ENCODE measurements at regions not wholly inside any gene's neighbourhood (a gene's known extent, or its start where the extent isn't known, plus 50 kb on each side); places are given as distances from the start of the nearest gene placed in this dataset.

DNA sequence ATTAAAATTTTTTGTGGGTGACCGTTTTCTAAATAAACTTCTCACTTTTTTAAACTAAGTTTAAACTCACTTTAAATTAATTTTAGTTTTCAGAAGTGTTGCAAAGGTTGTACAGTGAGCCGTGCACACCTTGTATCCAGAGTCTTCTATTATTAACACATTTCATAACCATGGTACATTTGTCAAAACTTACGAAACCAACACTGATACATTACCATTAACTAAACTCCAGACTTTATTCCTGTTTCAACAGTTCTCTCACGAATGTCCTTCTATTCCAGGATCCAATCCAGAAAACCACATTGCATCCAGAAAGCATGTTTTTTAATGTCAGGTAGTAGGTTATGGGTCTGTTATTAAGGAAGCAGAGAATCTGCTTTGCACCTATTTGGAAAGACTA lies 319.9 kb downstream of the CBLN4 start:
- TF ChIP-seq, protein P1, sequence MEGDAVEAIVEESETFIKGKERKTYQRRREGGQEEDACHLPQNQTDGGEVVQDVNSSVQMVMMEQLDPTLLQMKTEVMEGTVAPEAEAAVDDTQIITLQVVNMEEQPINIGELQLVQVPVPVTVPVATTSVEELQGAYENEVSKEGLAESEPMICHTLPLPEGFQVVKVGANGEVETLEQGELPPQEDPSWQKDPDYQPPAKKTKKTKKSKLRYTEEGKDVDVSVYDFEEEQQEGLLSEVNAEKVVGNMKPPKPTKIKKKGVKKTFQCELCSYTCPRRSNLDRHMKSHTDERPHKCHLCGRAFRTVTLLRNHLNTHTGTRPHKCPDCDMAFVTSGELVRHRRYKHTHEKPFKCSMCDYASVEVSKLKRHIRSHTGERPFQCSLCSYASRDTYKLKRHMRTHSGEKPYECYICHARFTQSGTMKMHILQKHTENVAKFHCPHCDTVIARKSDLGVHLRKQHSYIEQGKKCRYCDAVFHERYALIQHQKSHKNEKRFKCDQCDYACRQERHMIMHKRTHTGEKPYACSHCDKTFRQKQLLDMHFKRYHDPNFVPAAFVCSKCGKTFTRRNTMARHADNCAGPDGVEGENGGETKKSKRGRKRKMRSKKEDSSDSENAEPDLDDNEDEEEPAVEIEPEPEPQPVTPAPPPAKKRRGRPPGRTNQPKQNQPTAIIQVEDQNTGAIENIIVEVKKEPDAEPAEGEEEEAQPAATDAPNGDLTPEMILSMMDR (IDR thresholded peaks at IDR 0.05) = no peak
- TF ChIP-seq POLR2A (IDR thresholded peaks at IDR 0.05) = no peak
